HG02885 (cell line): ENCODE measurements at regions not wholly inside any gene's neighbourhood (a gene's known extent, or its start where the extent isn't known, plus 50 kb on each side); places are given as distances from the start of the nearest gene placed in this dataset.
"Not testable (repeated sequence)": the region's sequence is repeated elsewhere in the genome, so short reads cannot be mapped to it uniquely, and the experiment has no call there.

Experiments used
- ATAC-seq: cut with Tn5 transposase; IDR thresholded peaks from one replicate; pipeline ENCODE4 v1.9.1; 2021; ENCODE audit warnings: mild to moderate bottlenecking; ENCODE audit not compliant: unreplicated experiment, poor library complexity

DNA sequence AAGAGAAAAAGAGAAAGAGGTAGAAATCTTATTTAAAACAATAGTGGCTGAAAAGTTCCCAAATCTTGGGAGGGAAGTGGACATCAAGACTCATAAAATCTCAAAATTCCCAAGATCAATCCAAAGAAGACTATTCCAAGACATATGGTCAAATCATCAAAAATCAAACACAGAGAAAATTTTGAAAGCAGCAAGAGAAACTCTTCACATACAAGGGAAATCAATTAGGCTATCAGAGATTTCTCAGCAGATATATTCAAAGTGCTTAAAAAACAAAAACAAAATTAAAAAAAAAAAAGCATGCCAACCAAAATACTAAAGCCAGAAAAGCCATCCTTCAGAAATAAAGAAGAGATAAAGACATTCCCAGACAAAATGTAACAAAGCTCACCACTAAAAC is 52.6 kb upstream of the RALGPS2 start:
- no peak for ATAC-seq

DNA sequence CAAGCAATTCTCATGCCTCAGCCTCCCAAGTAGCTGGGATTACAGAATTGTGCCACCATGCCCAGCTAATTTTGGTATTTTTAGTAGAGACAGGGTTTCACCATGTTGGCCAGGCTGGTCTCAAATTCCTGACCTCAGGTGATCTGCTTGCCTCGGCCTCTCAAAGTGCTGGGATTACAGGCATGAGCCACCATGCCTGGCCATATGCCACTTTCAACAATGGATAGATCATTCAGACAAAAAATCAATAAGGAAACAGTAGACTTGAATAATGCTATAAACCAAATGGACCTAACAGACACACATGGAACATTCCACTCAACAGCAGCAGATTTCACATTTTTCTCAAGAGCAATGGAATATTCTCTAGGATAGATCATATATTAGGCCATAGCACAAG is 50.5 kb upstream of the RALGPS2 start:
- not testable (repeated sequence) for ATAC-seq
